Ishikawa (cell line): ENCODE measurements at regions not wholly inside any gene's neighbourhood (a gene's known extent, or its start where the extent isn't known, plus 50 kb on each side); places are given as distances from the start of the nearest gene placed in this dataset.

Experiments used
- CEBPB ChIP-seq: IDR thresholded peaks from 2 replicates; pipeline ENCODE4 v1.6.1; 2012
- CREB1 ChIP-seq: IDR thresholded peaks from 2 replicates; pipeline ENCODE4 v1.6.1; 2012; ENCODE audit warnings: low read depth
- EGR1 ChIP-seq: IDR thresholded peaks from 2 replicates; pipeline ENCODE4 v1.6.1; 2012
- EP300 ChIP-seq: IDR thresholded peaks from 2 replicates; pipeline ENCODE4 v1.6.1; 2012; ENCODE audit warnings: borderline replicate concordance
- FOXM1 ChIP-seq: IDR thresholded peaks from 2 replicates; pipeline ENCODE4 v1.6.1; 2012; ENCODE audit warnings: low read depth, borderline replicate concordance
- NFIC ChIP-seq: IDR thresholded peaks from 2 replicates; pipeline ENCODE4 v1.6.1; 2012
- RAD21 ChIP-seq: IDR thresholded peaks from 2 replicates; pipeline ENCODE4 v1.6.1; 2012; ENCODE audit warnings: low read depth
- TAF1 ChIP-seq: IDR thresholded peaks from 2 replicates; pipeline ENCODE4 v1.6.1; 2012; ENCODE audit warnings: low read depth, mild to moderate bottlenecking
- TCF12 ChIP-seq: IDR thresholded peaks from 2 replicates; pipeline ENCODE4 v1.6.1; 2012; ENCODE audit warnings: low read depth
- TEAD4 ChIP-seq: IDR thresholded peaks from 2 replicates; pipeline ENCODE4 v1.6.1; 2012
- YY1 ChIP-seq: IDR thresholded peaks from 2 replicates; pipeline ENCODE4 v1.6.1; 2012; ENCODE audit warnings: low read depth
- ZBTB7A ChIP-seq: IDR thresholded peaks from 2 replicates; pipeline ENCODE4 v1.6.1; 2012; ENCODE audit warnings: low read depth
- TF ChIP-seq, protein P1 (sequence below): IDR thresholded peaks from 2 replicates; pipeline ENCODE4 v1.6.1; 2012
- TF ChIP-seq, protein P2 (sequence below): IDR thresholded peaks from 2 replicates; pipeline ENCODE4 v1.6.1; 2012
- TF ChIP-seq, protein P3 (sequence below): IDR thresholded peaks from 2 replicates; pipeline ENCODE4 v1.6.1; 2012; ENCODE audit warnings: low read depth, mild to moderate bottlenecking

DNA sequence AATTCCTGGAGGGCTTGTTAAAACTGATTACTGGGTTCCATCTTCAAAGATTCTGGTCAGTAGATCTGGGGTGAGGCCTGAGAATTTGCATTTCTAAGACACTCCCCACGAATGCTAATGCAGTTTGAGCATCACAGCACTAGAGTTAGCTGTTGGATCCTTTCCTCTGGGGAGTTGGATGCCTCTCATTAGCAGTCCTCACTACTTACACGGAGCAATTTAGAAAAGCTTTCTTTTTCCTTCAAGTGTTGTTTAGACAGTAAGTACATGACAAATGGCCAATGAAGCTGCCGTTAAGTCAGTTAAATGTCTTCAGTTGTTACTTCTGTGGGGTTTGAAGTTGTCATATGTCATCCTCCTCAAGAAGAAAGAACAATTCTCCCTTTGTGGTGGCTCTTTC is 74.9 kb upstream of the HMHB1 start:
- no peak for TF ChIP-seq CREB1
- no peak for TF ChIP-seq TEAD4
- no peak for TF ChIP-seq TCF12
- no peak for TF ChIP-seq TAF1
- TF ChIP-seq YY1: no peak
- no peak for TF ChIP-seq RAD21
- TF ChIP-seq EP300: no peak
- no peak for TF ChIP-seq EGR1
- TF ChIP-seq, protein P1, sequence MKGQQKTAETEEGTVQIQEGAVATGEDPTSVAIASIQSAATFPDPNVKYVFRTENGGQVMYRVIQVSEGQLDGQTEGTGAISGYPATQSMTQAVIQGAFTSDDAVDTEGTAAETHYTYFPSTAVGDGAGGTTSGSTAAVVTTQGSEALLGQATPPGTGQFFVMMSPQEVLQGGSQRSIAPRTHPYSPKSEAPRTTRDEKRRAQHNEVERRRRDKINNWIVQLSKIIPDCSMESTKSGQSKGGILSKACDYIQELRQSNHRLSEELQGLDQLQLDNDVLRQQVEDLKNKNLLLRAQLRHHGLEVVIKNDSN: no peak
- no peak for TF ChIP-seq ZBTB7A
- TF ChIP-seq, protein P2, sequence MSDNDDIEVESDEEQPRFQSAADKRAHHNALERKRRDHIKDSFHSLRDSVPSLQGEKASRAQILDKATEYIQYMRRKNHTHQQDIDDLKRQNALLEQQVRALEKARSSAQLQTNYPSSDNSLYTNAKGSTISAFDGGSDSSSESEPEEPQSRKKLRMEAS: no peak
- TF ChIP-seq CEBPB: no peak

DNA sequence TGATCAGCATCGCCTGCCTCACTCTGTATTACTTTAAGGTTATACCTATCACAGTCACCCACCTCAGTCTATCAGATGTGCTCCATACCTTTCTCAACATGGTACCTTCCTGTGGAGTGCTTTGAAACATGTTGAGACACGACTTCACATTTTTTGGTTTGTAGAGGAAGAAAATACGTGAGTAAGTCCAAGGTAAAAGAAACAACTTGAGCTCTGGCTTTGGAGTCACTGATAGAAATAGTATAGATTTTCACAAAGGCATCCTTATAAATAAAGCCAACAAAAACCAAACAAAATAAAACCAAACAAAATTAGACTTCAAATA is 77.5 kb upstream of the HMHB1 start:
- TF ChIP-seq TEAD4 (no peak), CREB1 (no peak), RAD21 (no peak), FOXM1 (no peak), EP300 (no peak), TCF12 (no peak), YY1 (no peak), ZBTB7A (no peak), TAF1 (no peak), NFIC (no peak), CEBPB (no peak), EGR1 (no peak)
- TF ChIP-seq, protein P2: no peak
- TF ChIP-seq, protein P3, sequence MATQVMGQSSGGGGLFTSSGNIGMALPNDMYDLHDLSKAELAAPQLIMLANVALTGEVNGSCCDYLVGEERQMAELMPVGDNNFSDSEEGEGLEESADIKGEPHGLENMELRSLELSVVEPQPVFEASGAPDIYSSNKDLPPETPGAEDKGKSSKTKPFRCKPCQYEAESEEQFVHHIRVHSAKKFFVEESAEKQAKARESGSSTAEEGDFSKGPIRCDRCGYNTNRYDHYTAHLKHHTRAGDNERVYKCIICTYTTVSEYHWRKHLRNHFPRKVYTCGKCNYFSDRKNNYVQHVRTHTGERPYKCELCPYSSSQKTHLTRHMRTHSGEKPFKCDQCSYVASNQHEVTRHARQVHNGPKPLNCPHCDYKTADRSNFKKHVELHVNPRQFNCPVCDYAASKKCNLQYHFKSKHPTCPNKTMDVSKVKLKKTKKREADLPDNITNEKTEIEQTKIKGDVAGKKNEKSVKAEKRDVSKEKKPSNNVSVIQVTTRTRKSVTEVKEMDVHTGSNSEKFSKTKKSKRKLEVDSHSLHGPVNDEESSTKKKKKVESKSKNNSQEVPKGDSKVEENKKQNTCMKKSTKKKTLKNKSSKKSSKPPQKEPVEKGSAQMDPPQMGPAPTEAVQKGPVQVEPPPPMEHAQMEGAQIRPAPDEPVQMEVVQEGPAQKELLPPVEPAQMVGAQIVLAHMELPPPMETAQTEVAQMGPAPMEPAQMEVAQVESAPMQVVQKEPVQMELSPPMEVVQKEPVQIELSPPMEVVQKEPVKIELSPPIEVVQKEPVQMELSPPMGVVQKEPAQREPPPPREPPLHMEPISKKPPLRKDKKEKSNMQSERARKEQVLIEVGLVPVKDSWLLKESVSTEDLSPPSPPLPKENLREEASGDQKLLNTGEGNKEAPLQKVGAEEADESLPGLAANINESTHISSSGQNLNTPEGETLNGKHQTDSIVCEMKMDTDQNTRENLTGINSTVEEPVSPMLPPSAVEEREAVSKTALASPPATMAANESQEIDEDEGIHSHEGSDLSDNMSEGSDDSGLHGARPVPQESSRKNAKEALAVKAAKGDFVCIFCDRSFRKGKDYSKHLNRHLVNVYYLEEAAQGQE: no peak
- TF ChIP-seq, protein P1: no peak

DNA sequence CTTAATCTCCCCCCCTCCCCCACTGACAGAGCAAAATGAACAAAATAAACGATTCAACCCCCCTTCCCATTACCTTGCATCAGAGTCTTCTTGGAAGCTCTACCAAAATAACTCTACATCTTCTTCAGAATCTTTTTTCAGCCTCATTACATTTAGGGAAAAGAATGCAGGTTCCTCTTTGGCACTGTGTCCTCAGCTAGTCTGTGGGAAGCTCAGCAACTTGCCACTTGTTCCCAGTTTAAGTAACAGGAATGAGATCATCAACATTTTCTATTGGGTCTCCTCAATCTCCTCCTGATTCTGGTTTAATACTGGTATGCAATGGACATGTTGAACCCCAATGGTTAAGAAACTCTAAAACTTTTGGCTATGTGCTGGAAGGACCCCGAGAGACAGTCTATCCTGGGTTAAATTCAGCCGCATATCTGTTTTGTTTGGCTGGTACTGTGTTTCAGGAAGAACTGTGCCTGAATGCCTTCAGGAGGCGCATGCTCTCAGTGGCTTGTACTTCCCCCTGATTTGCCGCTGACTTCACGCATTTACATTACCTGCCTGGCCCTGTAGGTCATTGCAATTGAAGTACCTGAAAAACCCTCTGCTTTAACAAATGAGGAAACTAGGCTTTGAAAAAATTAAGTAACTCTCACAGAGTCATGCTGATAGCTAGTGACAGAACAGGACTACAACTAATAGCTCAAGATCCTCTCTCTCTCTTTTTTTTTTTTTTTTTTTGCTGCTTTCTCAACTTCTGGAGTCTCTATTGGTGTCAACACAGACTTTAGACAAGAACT is 78.1 kb upstream of the HMHB1 start:
- TF ChIP-seq CREB1 (no peak), EP300 (no peak), TAF1 (no peak), TEAD4 (no peak)

DNA sequence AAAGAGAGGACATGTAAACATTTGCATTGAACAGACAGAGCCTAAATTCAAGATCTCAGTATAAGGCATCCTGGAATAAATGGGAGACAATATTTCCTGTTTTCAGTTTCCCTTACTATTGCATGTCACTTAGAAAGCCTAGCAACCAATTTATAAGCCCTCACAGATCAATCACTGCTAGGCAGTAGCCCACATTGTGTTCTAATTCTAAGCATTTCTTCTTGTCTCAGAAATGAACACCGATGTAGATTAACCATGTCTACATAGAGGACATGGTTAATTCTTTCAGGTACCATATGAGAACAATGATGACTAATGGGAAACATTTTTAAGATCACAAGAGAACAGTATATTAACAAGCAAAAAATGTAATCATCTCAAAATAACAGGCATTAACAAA is 79.6 kb upstream of the HMHB1 start:
- no peak for TF ChIP-seq EGR1
- no peak for TF ChIP-seq FOXM1
- no peak for TF ChIP-seq ZBTB7A
- TF ChIP-seq, protein P2: no peak
- no peak for TF ChIP-seq CEBPB
- no peak for TF ChIP-seq TCF12
- no peak for TF ChIP-seq EP300
- TF ChIP-seq, protein P1: no peak
- TF ChIP-seq TAF1: no peak
- TF ChIP-seq NFIC: no peak
- no peak for TF ChIP-seq YY1
- TF ChIP-seq RAD21: no peak
- TF ChIP-seq TEAD4: no peak
- TF ChIP-seq CREB1: no peak
- TF ChIP-seq, protein P3: no peak

DNA sequence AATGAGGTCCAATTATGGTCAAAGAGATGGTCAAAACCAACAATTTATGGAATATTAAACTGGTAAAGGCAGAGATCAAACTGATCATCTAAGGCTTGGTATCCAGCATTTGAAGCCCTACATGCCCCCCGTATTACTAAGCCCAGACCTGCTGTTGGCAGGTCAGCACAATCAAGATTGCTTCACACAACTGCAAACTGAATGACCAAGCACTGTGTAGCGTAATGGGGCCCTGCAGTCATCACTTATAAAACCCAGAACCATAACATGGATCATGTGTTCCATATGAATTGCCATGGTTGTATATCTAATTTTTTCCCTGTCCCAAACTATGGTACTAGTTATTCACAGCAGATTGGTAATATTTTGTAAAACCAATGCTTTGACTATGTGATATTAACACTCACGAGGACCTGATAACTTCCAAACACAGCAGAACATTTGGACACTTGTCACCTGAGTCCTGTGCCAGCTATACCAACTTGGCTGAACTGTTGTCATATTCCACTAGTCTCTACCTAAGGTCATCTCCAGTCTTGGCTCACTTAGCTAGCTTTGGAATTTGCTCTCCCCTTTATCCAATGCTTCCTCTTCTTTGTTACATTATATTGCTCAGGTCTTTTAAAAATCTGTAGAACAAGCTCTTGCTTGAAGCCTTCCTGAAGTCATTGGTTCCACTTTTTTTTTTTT is 81.7 kb upstream of the HMHB1 start:
- TF ChIP-seq EP300 (no peak), CEBPB (no peak), YY1 (no peak), TEAD4 (no peak), NFIC (no peak), CREB1 (no peak), RAD21 (no peak), FOXM1 (no peak), ZBTB7A (no peak), EGR1 (no peak), TAF1 (no peak), TCF12 (no peak)
- TF ChIP-seq, protein P2: no peak
- TF ChIP-seq, protein P3: no peak
- TF ChIP-seq, protein P1: no peak
